AG04449 (cell line): ENCODE measurements at regions not wholly inside any gene's neighbourhood (a gene's known extent, or its start where the extent isn't known, plus 50 kb on each side); places are given as distances from the start of the nearest gene placed in this dataset.
A peak's percentile ranks its signal among the peaks of the same experiment; 100 is the strongest.

Experiments used
- CTCF ChIA-PET: fragments of 350-600 bp; formaldehyde crosslinking; extraction: SDS; loops from one replicate; lab custom pipeline; 2021; ENCODE audit warnings: antibody characterized with exemption; lab: Yijun Ruan, JAX
- POLR2A ChIA-PET: fragments of 400-600, 350-600 bp; formaldehyde crosslinking; extraction: SDS; loops from one replicate; lab custom pipeline; 2020; ENCODE audit warnings: antibody characterized with exemption, inconsistent platforms; lab: Yijun Ruan, JAX
- DNase-seq: peaks from one replicate; pipeline ENCODE4 v3.0.0-alpha.2; 2010; ENCODE audit warnings: low read depth, low spot score
- H3K4me3 ChIP-seq: 2 replicates; pipeline ENCODE4 v1.5.1; 2011; ENCODE audit warnings: low read depth, mild to moderate bottlenecking, control low read depth, low read length
- TF ChIP-seq, protein P1 (sequence below): IDR thresholded peaks from one replicate; pipeline ENCODE4 v1.5.1; 2011; ENCODE audit warnings: mild to moderate bottlenecking, moderate library complexity, low read length, control low read depth, inconsistent platforms; ENCODE audit not compliant: insufficient read depth; ENCODE audit errors: missing control alignments

DNA sequence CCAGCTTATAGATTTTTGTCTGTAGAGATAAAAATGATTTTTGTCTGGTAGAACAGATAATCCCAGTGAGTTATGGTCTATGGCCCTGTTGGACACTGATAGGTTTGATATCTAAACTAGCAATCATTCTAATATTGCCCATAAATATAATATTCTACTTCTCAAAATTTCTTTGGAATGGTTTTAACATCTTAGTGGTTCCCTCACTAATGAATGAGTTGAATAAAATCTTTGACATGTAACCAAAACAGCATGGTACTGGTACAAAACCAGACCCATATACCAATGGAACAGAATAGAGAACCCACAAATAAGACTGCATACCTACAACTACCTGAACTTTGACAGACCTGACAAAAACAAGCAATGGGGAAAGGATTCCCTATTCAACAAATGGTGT, 219.7 kb downstream of the SEC61B start:
- ChIA-PET POLR2A (no interaction called here), CTCF (no interaction called here)
- TF ChIP-seq, protein P1, sequence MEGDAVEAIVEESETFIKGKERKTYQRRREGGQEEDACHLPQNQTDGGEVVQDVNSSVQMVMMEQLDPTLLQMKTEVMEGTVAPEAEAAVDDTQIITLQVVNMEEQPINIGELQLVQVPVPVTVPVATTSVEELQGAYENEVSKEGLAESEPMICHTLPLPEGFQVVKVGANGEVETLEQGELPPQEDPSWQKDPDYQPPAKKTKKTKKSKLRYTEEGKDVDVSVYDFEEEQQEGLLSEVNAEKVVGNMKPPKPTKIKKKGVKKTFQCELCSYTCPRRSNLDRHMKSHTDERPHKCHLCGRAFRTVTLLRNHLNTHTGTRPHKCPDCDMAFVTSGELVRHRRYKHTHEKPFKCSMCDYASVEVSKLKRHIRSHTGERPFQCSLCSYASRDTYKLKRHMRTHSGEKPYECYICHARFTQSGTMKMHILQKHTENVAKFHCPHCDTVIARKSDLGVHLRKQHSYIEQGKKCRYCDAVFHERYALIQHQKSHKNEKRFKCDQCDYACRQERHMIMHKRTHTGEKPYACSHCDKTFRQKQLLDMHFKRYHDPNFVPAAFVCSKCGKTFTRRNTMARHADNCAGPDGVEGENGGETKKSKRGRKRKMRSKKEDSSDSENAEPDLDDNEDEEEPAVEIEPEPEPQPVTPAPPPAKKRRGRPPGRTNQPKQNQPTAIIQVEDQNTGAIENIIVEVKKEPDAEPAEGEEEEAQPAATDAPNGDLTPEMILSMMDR, result no peak
- no peak overlapping the region for H3K4me3 ChIP-seq
- DNase-seq, result no peak

DNA sequence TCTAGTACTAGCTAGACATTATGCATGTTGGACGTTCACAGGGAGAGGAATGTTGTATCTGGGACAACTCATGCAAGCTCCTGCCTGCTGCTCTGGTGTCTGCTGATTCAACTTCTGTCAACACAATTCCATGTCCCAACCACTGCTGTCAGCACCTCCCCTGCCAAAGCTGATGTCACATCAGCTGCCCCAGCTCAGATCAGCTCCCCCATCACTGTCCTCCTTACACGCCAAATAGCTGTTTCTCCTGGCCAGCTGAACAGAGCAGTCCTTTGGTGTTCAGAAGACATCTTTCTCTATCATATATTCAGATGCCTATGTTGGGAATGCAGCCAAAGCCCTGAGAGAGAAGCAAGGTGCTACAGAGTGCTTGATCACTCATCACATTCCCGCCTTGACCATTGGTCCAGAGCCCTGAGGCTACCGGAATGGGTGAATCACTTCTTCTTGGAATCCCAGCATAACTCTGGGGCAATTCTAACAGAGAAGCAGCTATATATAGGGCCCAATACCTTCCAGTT, 223.3 kb downstream of the SEC61B start:
- DNase-seq, result peak; percentile 83
- no peak overlapping the region for H3K4me3 ChIP-seq
- POLR2A ChIA-PET, result interaction anchor here (1.7 kb wide), 1 partner anchor 12 kb away, joined by 9 read pairs; no protein-coding TSS in a partner anchor
- CTCF ChIA-PET, result interaction anchor here (1.3 to 1.6 kb wide), 2 partner anchors 12 to 14 kb away, joined by 4 to 6 read pairs; no protein-coding TSS in a partner anchor
- TF ChIP-seq, protein P1, result no peak

DNA sequence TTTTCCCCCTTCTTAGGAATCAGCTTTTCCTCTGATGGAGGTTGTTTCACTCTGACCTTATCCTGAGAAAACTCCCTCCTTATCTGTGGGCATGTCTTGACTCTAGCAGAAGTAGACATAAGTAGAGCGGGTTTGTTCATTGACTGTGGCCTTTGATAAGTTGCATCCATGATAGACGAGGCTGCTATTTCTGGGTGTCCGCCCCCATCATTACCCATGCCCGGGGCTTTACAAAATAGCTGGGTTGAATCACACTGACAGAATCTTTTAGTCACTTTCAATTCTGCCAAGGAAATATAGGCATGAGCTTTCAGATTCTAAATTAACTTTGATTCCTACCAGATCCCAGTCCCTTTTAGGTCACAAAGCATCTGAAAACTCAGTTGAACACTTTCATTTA, 223.8 kb downstream of the SEC61B start:
- TF ChIP-seq, protein P1, result no peak
- POLR2A ChIA-PET, result interaction anchor here (1.7 kb wide), 1 partner anchor 12 kb away, joined by 9 read pairs; no protein-coding TSS in a partner anchor
- CTCF ChIA-PET, result interaction anchor here (1.3 to 1.6 kb wide), 3 partner anchors 9 to 14 kb away, joined by 4 to 6 read pairs (median 4); no protein-coding TSS in a partner anchor
- no peak overlapping the region for H3K4me3 ChIP-seq
- no peak for DNase-seq

- H3K4me3 ChIP-seq, result no peak overlapping the region
- TF ChIP-seq, protein P1, result no peak
- ChIA-PET CTCF (no interaction called here), POLR2A (no interaction called here)
- DNase-seq, result no peak
Observed at GRCh38 chr9:99447951-99448350, 225.9 kb downstream of the SEC61B start.

GRCh38 chr9:99449726-99450125, 227.6 kb downstream of the SEC61B start:
- no peak overlapping the region for H3K4me3 ChIP-seq
- CTCF ChIA-PET, result no interaction called here
- POLR2A ChIA-PET, result no interaction called here
- TF ChIP-seq, protein P1, result no peak
- no peak for DNase-seq

DNA sequence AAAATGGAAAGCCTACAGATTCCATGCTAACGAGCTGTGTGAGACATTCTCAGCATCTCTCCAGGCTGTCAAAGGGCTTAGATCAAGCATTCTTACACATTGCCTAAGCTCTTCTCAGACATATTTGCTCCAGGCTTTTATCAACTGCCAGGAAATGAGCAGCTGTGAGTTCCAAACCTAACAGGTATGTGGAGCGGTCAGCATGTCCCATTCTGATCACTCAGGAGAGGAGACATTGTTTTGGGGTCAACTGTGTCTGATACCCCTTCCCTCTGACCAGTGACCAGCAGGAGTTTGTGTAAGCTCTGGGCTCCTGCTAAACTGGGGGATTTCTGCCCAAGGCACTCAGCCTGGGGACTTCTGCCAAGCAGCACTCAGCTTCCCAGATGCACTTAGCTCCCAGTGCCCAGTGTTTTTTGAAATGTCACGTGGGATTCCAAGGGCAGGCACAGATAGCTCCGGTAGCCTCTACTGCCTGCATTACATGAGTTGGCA, 229.1 kb downstream of the SEC61B start:
- CTCF ChIA-PET, result no interaction called here
- no peak for DNase-seq

More for the DNA sequence above, 229.1 kb downstream of the SEC61B start:
- TF ChIP-seq, protein P1, result no peak
- H3K4me3 ChIP-seq, result no peak overlapping the region
- POLR2A ChIA-PET, result no interaction called here
